KMS-11 (cell line): ENCODE measurements at regions not wholly inside any gene's neighbourhood (a gene's known extent, or its start where the extent isn't known, plus 50 kb on each side); places are given as distances from the start of the nearest gene placed in this dataset.

Experiments
- H2AFZ ChIP-seq: fragments of 200-600 bp; sonication (generic); 2 replicates; pipeline ENCODE4 v1.6.1; 2016; ENCODE audit warnings: antibody characterized with exemption, mixed run types, low read depth
- H3K27ac ChIP-seq: fragments of 200-600 bp; sonication (generic); 2 replicates; pipeline ENCODE4 v1.6.1; 2016; ENCODE audit warnings: mild to moderate bottlenecking, mixed run types
- H3K27me3 ChIP-seq: fragments of 200-600 bp; sonication (generic); 2 replicates; pipeline ENCODE4 v1.6.1; 2017; ENCODE audit warnings: mild to moderate bottlenecking, low read depth, mixed run types, moderate library complexity; ENCODE audit not compliant: insufficient read depth
- H3K36me3 ChIP-seq: fragments of 200-600 bp; sonication (generic); 2 replicates; pipeline ENCODE4 v1.6.1; 2017; ENCODE audit warnings: mild to moderate bottlenecking, mixed run types; ENCODE audit not compliant: insufficient read depth
- H3K4me1 ChIP-seq: fragments of 200-600 bp; sonication (generic); 2 replicates; pipeline ENCODE4 v1.6.1; 2016; ENCODE audit warnings: mild to moderate bottlenecking, low read depth, mixed run types; ENCODE audit not compliant: poor library complexity, severe bottlenecking
- H3K4me2 ChIP-seq: fragments of 200-600 bp; sonication (generic); 2 replicates; pipeline ENCODE4 v1.7.0; 2016; ENCODE audit warnings: mild to moderate bottlenecking, mixed run types
- H3K4me3 ChIP-seq: fragments of 200-600 bp; sonication (generic); IDR thresholded peaks from 2 replicates; pipeline ENCODE4 v1.6.1; 2017; ENCODE audit warnings: low read depth, low read length, mixed read lengths; ENCODE audit not compliant: insufficient read depth
- H3K79me2 ChIP-seq: fragments of 200-600 bp; sonication (generic); 2 replicates; pipeline ENCODE4 v1.6.1; 2016; ENCODE audit warnings: low read depth, mixed run types; ENCODE audit not compliant: insufficient read depth
- H3K9ac ChIP-seq: fragments of 200-600 bp; sonication (generic); 2 replicates; pipeline ENCODE4 v1.6.1; 2016; ENCODE audit warnings: mild to moderate bottlenecking, mixed run types
- H4K20me1 ChIP-seq: fragments of 200-600 bp; sonication (generic); 2 replicates; pipeline ENCODE4 v1.6.1; 2016; ENCODE audit warnings: mild to moderate bottlenecking, mixed run types; ENCODE audit not compliant: insufficient read depth
- TF ChIP-seq, protein P1 (sequence below): fragments of 200-600 bp; sonication (generic); conservative IDR thresholded peaks from 2 replicates; pipeline ENCODE4 v1.6.1; 2017; ENCODE audit warnings: low read depth, mild to moderate bottlenecking, antibody characterized with exemption, low read length, moderate library complexity, mixed read lengths

DNA sequence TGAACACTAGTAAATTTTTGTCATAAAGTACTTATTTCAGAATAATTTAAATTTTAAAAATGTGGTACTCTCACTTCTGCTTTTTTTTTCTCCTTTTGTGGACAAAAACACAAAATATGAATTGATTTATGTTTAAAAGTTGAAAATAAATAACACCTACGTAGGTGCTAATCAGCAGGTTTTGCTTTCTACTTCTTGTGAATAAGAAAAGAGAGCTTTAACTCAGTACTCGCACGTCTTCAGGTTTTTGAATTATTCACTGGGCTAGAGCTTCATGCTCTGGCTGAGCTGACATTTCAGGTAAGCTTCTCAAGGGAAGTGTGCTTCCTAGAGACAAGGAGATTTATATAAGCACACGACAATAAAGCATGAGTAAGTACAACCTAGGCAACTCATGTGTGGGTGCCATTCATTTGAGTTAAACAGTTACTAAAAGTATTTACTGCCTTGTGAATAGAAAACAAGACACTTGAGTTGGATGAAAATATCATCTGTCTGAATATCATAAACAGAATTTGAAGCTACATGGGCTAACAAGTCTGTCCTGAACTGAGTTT lies 190.0 kb upstream of the POT1 start:
- Histone ChIP-seq H3K4me3 (no peak overlapping the region), H3K27ac (no peak overlapping the region), H3K79me2 (no peaks in the 10 kb centered on the region), H3K27me3 (no peaks in the 10 kb centered on the region), H4K20me1 (no peaks in the 10 kb centered on the region), H3K36me3 (no peaks in the 10 kb centered on the region), H3K9ac (no peak overlapping the region), H2AFZ (no peak overlapping the region), H3K4me2 (no peak overlapping the region), H3K4me1 (no peaks in the 10 kb centered on the region)
- TF ChIP-seq, protein P1, sequence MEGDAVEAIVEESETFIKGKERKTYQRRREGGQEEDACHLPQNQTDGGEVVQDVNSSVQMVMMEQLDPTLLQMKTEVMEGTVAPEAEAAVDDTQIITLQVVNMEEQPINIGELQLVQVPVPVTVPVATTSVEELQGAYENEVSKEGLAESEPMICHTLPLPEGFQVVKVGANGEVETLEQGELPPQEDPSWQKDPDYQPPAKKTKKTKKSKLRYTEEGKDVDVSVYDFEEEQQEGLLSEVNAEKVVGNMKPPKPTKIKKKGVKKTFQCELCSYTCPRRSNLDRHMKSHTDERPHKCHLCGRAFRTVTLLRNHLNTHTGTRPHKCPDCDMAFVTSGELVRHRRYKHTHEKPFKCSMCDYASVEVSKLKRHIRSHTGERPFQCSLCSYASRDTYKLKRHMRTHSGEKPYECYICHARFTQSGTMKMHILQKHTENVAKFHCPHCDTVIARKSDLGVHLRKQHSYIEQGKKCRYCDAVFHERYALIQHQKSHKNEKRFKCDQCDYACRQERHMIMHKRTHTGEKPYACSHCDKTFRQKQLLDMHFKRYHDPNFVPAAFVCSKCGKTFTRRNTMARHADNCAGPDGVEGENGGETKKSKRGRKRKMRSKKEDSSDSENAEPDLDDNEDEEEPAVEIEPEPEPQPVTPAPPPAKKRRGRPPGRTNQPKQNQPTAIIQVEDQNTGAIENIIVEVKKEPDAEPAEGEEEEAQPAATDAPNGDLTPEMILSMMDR = no peak

GRCh38 chr7:125118444-125118843 lies 188.8 kb upstream of the POT1 start:
- no peak overlapping the region for H3K9ac ChIP-seq
- H2AFZ ChIP-seq = no peak overlapping the region
- no peaks in the 10 kb centered on the region for H3K27me3 ChIP-seq
- no peaks in the 10 kb centered on the region for H3K79me2 ChIP-seq
- no peak overlapping the region for H3K4me2 ChIP-seq
- H4K20me1 ChIP-seq = no peaks in the 10 kb centered on the region
- H3K27ac ChIP-seq = no peak overlapping the region
- H3K36me3 ChIP-seq = no peaks in the 10 kb centered on the region
- H3K4me3 ChIP-seq = no peak overlapping the region
- no peaks in the 10 kb centered on the region for H3K4me1 ChIP-seq
- TF ChIP-seq, protein P1 = no peak

DNA sequence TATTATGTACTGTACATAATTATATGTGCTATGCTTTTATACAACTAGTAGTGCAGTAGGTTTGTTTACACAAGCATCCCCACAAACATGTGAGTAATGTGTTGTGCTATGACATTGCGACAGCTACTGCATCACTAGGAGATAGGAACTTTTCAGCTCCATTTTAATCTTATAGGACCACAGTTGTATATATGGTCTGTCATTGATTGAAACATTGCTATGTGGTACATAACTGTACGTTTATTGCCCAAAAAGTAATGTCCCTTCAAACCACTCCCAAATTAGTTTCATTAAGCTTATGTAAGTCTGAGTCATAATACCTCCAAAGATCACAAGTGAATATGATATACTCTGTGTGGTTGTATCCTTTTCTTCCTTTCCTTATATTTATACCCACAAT lies 183.2 kb upstream of the POT1 start:
- no peak overlapping the region for H3K9ac ChIP-seq
- H3K4me3 ChIP-seq = no peak overlapping the region
- no peaks in the 10 kb centered on the region for H3K79me2 ChIP-seq
- no peak overlapping the region for H2AFZ ChIP-seq
- H3K4me2 ChIP-seq = no peak overlapping the region
- no peak overlapping the region for H3K27ac ChIP-seq
- H3K36me3 ChIP-seq = no peaks in the 10 kb centered on the region
- H4K20me1 ChIP-seq = no peaks in the 10 kb centered on the region
- H3K4me1 ChIP-seq = no peaks in the 10 kb centered on the region
- TF ChIP-seq, protein P1 = no peak
- H3K27me3 ChIP-seq = no peaks in the 10 kb centered on the region

GRCh38 chr7:125099519-125099918 lies 169.9 kb upstream of the POT1 start:
- no peaks in the 10 kb centered on the region for H3K79me2 ChIP-seq
- H3K4me1 ChIP-seq = no peaks in the 10 kb centered on the region
- no peak overlapping the region for H3K27ac ChIP-seq
- TF ChIP-seq, protein P1 = no peak
- H3K4me3 ChIP-seq = no peak overlapping the region
- H3K36me3 ChIP-seq = no peaks in the 10 kb centered on the region
- no peak overlapping the region for H2AFZ ChIP-seq
- H4K20me1 ChIP-seq = no peaks in the 10 kb centered on the region
- no peak overlapping the region for H3K9ac ChIP-seq
- H3K4me2 ChIP-seq = no peak overlapping the region
- no peaks in the 10 kb centered on the region for H3K27me3 ChIP-seq
